Urothelium cell line (cell line): ENCODE measurements at regions not wholly inside any gene's neighbourhood (a gene's known extent, or its start where the extent isn't known, plus 50 kb on each side); places are given as distances from the start of the nearest gene placed in this dataset.
"Not testable (repeated sequence)": the region's sequence is repeated elsewhere in the genome, so short reads cannot be mapped to it uniquely, and the experiment has no call there.

Source experiments
- DNase-seq: peaks from one replicate; pipeline ENCODE4 v3.0.0; 2011; ENCODE audit warnings: low spot score, mixed read lengths
- FAIRE-seq: peaks from 2 replicates; lab custom pipeline; 2011; peaks lifted over from hg19 to GRCh38; lab: Jason Lieb, UNC

DNA sequence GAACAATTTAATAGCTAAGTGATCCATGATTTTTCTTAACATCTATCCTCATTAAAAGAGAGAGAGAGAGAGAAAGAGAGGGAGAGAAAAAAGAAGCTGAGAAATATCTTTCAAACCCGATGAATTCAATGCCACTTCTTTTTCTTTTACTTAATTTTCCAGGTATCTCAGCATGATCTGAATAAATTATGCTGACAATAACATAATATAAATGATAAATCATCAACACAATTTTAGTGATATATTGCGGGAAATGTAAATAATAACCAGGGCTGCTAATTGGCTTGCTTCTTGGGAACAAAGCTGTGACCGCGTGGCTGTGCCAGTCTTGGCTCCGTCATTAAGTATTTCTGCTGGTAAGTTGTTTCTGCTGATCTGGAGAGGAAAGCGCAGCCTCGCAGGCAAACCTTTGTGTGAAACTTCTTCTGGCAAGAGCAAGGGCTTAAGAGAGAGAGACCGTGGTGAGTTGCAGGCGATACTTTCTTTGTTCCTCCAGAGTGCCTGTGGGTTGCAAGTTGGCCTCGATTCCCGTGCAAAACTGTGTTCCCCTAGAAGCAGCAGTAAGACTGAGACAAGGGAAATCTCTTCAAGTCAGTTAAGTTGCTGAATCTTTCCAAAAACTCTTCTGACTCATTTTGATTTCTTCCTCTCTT is 489.1 kb upstream of the TSHZ3 start:
- FAIRE-seq (no peak), DNase-seq (no peak)

- FAIRE-seq (no peak), DNase-seq (no peak)
These were observed 491.1 kb upstream of the TSHZ3 start for GRCh38 chr19:31840371-31840770.

DNA sequence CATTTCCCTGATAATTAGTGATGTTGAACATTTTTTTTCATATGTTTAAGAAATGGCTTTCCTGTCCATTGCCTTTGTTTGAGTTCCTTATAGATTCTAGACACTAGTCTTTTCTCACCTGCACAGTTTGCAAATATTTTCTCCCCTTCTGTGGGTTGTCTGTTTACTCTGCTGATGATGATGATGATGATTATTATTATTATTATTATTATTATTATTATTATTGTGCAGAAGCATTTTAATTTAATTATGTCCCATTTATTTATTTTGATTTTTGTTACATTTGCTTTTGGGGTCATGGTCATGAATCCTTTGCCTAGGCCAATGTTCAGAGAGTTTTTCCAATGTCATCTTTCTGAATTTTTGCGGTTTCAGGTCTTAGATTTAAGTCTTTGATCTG is 492.5 kb upstream of the TSHZ3 start:
- FAIRE-seq: no peak
- DNase-seq: no peak

DNA sequence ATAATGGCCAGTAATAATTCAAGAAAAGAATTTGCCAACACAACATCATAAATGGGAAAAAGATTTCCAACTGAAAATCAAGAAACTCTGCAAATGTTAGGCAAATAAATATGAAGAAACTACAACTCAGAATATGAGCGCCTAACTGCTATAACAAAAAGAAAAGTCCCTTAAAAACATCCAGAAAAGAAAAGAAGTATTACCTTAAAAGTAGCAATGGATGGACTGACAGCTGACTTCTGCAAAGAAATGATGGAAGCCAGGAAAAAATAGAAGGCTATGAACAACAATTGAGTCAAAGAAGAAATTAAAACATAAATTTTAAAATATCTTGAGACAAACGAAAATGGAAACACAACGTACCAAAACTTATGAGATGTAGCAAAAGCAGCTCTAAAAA is 482.3 kb upstream of the ZNF507 start:
- no peak for DNase-seq
- FAIRE-seq: no peak

DNA sequence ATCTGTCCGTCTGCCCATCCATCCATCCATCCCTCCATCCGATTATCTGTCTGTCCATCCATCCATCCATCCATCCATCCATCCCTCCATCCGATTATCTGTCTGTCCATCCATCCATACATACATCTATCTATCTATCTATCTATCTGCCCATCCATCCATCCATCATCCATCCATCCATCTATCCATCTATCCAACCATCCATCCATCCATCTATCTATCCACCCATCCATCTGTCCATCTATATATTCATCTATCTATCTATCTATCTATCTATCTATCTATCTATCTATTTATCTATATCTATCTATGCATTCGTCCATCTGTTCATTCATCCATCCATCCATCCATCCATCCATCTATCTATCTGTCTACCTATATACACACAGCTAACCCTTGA is 471.1 kb upstream of the ZNF507 start:
- FAIRE-seq (no peak), DNase-seq (no peak)

DNA sequence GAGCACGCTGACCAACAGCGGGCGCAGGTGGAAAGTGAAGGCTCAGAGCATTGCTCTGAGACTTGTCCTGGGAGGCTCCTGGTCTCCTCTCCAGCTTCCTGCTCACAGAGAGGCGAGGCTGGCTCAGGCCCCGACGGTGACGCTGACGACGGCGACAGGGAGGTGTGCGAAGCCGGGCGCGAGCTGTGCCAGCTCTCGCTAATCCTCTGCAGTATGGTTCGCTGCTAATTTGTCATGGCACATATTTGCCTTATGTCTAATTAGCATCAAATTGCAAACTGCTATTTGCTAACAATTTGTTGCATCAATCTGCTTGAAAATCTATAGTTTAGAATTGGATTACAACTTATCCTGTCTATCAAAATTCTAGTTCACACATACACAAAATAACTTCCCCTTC is 469.8 kb upstream of the ZNF507 start:
- DNase-seq (no peak), FAIRE-seq (no peak)

- FAIRE-seq (no peak), DNase-seq (no peak)
These were observed 465.1 kb upstream of the ZNF507 start for GRCh38 chr19:31880283-31880682.

- FAIRE-seq: no peak
- no peak for DNase-seq
These were observed 463.4 kb upstream of the ZNF507 start for GRCh38 chr19:31881988-31882387.

DNA sequence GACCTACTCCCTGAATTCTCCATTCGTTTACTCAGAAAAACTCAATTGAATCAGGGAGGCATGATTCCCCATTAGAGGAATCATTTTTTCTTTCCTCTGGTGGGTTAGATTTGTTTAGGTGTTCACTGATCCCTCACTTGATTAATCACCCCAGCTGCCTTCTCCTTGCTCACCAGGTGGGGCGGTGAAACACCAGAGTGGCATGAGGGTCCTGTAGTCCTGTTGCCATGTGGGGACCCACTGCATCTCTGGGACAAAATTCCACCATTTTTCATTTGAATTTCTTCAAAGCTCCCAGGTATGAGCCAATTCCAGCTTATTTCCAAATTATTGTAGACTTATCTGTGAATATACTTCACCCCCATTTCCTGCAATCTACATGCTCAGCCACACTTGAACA is 462.7 kb upstream of the ZNF507 start:
- FAIRE-seq: no peak
- no peak for DNase-seq

- DNase-seq (no peak), FAIRE-seq (no peak)
These were observed 462.0 kb upstream of the ZNF507 start for GRCh38 chr19:31883296-31883990.

GRCh38 chr19:31885280-31885853 is 460.0 kb upstream of the ZNF507 start:
- DNase-seq (no peak), FAIRE-seq (no peak)

GRCh38 chr19:31890230-31890629 is 455.2 kb upstream of the ZNF507 start:
- FAIRE-seq: no peak
- no peak for DNase-seq

DNA sequence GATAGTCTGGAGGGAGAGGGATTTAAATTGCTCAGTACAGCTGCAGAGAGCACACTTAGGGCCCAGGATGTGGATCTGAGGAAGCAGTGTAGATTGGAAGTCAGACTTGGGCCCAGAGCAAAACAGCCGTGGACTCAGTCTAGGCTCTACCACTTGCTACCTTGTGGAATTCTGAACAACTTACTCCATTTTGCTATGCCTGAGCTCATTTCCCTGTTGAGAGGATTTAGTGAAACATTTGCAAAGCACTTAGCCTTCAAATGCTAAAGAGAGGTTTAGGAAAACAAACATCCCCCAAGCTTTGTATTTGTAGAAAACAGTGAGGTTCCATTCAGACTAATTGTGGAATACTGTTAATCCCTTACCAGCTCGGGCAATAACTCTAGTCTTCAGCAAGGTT is 453.4 kb upstream of the ZNF507 start:
- FAIRE-seq (no peak), DNase-seq (no peak)

- DNase-seq: not testable (repeated sequence)
- FAIRE-seq: peak; percentile 86
These were observed 451.9 kb upstream of the ZNF507 start for GRCh38 chr19:31893491-31893890.

- FAIRE-seq (no peak), DNase-seq (no peak)
These were observed 451.0 kb upstream of the ZNF507 start for GRCh38 chr19:31894451-31894850.

DNA sequence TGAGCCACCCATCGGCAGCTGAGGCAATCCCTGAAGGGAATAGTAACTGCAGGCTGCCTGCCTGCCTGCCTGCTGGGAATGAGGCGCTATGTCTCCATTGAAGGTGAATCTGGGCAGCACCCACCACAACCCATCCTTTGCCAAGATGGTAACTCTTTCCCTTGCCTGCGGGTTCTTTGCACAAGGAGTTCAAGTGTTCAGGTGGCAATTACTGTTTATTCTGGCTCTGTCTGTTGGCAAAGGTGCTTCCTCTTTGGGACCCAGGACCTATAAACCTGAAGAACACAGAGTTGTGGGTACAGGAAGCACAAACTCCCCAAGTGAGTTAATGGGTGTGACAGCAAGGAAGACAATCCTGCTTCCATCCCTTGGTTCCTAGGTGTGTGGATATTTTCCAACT is 448.1 kb upstream of the ZNF507 start:
- DNase-seq (no peak), FAIRE-seq (no peak)

DNA sequence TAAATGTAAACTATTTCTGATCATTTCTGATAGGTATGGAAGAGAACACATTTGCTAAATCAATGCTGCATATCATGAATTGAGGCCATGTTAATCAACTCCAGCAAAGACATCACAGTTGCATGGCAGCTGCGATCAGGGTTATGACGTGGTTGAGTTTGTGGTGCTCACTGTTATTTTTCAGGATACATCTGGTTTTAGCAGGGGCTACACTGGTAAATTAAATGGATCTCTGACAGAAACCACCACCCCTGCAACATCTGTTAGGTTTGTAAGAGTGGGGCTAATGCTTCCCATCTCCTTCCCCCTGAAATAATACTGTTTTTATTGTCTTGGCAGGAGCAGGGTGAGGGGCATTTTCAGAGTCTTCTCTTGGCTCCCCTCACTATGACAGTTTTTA is 444.4 kb upstream of the ZNF507 start:
- FAIRE-seq: no peak

GRCh38 chr19:31902821-31903220 is 442.6 kb upstream of the ZNF507 start:
- no peak for FAIRE-seq
- DNase-seq: no peak

More for the DNA sequence above, 444.4 kb upstream of the ZNF507 start:
- no peak for DNase-seq

DNA sequence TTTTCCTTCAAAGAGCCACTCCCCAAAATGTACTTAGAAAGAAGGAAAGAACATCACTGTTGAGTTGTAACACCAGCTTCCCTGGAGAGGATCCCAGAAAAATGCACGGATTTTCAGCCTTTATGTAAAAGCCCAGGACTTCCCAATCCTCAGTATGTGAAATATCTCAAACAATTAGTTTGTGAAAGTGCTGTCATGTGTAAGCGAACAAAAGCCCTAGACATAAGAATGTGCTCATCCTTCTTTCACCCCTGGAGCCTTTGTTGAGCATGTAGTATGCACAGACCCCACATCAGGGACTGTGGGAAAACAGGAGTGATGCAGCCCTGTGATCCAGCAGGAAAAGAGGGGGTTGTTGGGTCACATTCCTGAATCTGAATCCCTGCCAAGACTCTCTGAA is 441.4 kb upstream of the ZNF507 start:
- FAIRE-seq (no peak), DNase-seq (no peak)

DNA sequence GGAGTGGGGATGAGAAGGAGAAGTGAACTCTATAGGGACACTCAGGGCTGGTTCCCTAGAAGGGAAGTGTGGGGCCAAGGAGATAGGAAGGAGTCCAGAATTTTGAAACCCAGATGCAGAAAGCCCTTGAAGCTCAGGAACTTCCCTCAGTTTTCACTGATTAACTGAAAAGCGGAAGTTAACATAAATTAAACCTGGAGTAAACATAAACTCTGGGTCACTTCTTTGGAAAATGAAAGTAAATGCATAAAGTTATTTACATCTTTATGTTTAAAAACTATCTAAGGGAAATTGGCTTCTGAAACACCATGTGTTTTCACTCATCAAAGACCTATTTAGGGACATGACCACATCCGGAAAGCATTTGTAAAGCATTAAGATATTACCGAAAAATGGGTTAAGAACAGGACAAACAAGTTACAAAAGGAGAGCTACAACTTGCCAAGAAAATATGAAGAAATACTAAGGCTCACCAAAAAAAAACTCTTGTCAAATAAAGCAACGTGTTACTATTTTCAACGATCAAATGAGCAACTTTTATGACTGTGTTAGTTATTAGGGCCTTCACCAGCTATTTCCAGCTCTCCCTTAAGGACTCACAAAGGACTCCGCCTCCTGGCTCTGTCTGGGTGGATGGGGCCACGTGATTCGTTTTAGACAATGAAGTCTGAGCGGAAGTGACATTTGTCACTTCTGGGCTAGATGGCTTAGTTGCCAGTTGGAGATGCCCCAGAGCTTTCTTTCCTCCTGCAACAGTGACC is 439.1 kb upstream of the ZNF507 start:
- DNase-seq (no peak), FAIRE-seq (no peak)

GRCh38 chr19:31907661-31908060 is 437.7 kb upstream of the ZNF507 start:
- FAIRE-seq (no peak), DNase-seq (no peak)

GRCh38 chr19:31908080-31908479 is 437.3 kb upstream of the ZNF507 start:
- DNase-seq: no peak
- no peak for FAIRE-seq
